H1 (cell line): ENCODE measurements at regions not wholly inside any gene's neighbourhood (a gene's known extent, or its start where the extent isn't known, plus 50 kb on each side); places are given as distances from the start of the nearest gene placed in this dataset.

ENCODE experiments used
- CTCF ChIA-PET: fragments of 300-600 bp; sonication (Branson Sonifier 250); formaldehyde crosslinking; loops from one replicate; lab custom pipeline; 2021; ENCODE audit not compliant: partially characterized antibody; lab: Charles Lee
- POLR2A ChIA-PET: fragments of 300-600 bp; sonication (Branson Sonifier 250); formaldehyde crosslinking; loops from one replicate; lab custom pipeline; 2021; ENCODE audit warnings: inconsistent platforms; ENCODE audit not compliant: partially characterized antibody; lab: Charles Lee
- DNase-seq, 2 experiments: peaks; one replicate each; pipeline versions ENCODE4 v3.0.0 to v3.0.0-alpha.2; 2010 to 2022; ENCODE audit warnings: low spot score in 2 of 2, low read depth in 1 of 2, mixed read lengths in 1 of 2
- FAIRE-seq: peaks from 2 replicates; lab custom pipeline; 2011; peaks lifted over from hg19 to GRCh38; lab: Jason Lieb, UNC
- H2AFZ ChIP-seq: 2 replicates; pipeline ENCODE4 v1.8.1; 2012; ENCODE audit warnings: low read length, inconsistent platforms
- H2AK5ac ChIP-seq: 2 replicates; pipeline ENCODE4 v1.6.1; 2013; ENCODE audit warnings: low read depth, low read length
- H2BK120ac ChIP-seq: replicated peaks from 2 replicates; pipeline ENCODE3; 2013; ENCODE audit warnings: low read depth, low read length, inconsistent platforms
- H2BK12ac ChIP-seq: 2 replicates; pipeline ENCODE4 v1.6.1; 2013; ENCODE audit warnings: low read depth, low read length
- H2BK15ac ChIP-seq: 2 replicates; pipeline ENCODE4 v1.6.1; 2013; ENCODE audit warnings: low read length
- H2BK20ac ChIP-seq: 2 replicates; pipeline ENCODE4 v1.6.1; 2013; ENCODE audit warnings: low read length
- H2BK5ac ChIP-seq: 2 replicates; pipeline ENCODE4 v1.6.1; 2013; ENCODE audit warnings: low read depth, low read length
- H3K14ac ChIP-seq: 2 replicates; pipeline ENCODE4 v1.6.1; 2013; ENCODE audit warnings: inconsistent platforms; ENCODE audit not compliant: insufficient read length
- H3K18ac ChIP-seq: 2 replicates; pipeline ENCODE4 v1.6.1; 2013; ENCODE audit warnings: low read length; ENCODE audit errors: extremely low read depth
- H3K23ac ChIP-seq: 2 replicates; pipeline ENCODE4 v1.6.1; 2013; ENCODE audit warnings: inconsistent platforms; ENCODE audit not compliant: insufficient read length
- H3K23me2 ChIP-seq: 2 replicates; pipeline ENCODE4 v1.6.1; 2013; ENCODE audit warnings: low read depth, low read length
- H3K27ac ChIP-seq: 2 replicates; pipeline ENCODE4 v1.6.1; 2011; ENCODE audit warnings: low read depth, low read length, inconsistent platforms
- H3K27me3 ChIP-seq, 4 experiments: replicated peaks in 1 of 4; 1 replicate in 1 of 4; 2 replicates in 3 of 4; pipeline versions ENCODE4 v1.6.1 to v1.8.1; 2011 to 2013; ENCODE audit warnings: low read length in 3 of 4, mild to moderate bottlenecking in 3 of 4, inconsistent platforms in 2 of 4, mixed read lengths in 2 of 4, moderate library complexity in 1 of 4; ENCODE audit not compliant: control insufficient read depth in 3 of 4, insufficient read depth in 3 of 4; ENCODE audit errors: extremely low read depth in 1 of 4
- H3K36me3 ChIP-seq, 4 experiments: 2 replicates each; pipeline versions ENCODE4 v1.6.1 to v1.8.1; 2011 to 2013; ENCODE audit warnings: mild to moderate bottlenecking in 4 of 4, low read length in 3 of 4, moderate library complexity in 2 of 4, control low read depth in 1 of 4, inconsistent platforms in 1 of 4; ENCODE audit not compliant: insufficient read depth in 4 of 4, control insufficient read depth in 2 of 4
- H3K4ac ChIP-seq: replicated peaks from 2 replicates; pipeline ENCODE3; 2013; ENCODE audit warnings: low read length, low read depth, mixed read lengths, inconsistent platforms; ENCODE audit not compliant: insufficient read length
- H3K4me1 ChIP-seq, 4 experiments: replicated peaks in 1 of 4; 1 replicate in 1 of 4; 2 replicates in 3 of 4; pipeline versions ENCODE4 v1.6.1 to v1.8.1; 2011 to 2013; ENCODE audit warnings: low read length in 3 of 4, inconsistent platforms in 2 of 4, mixed read lengths in 1 of 4; ENCODE audit not compliant: insufficient read depth in 4 of 4, control insufficient read depth in 3 of 4
- H3K4me2 ChIP-seq, 2 experiments: 2 replicates each; pipeline versions ENCODE4 v1.6.1 to v1.8.1; 2011 to 2013; ENCODE audit warnings: low read depth in 2 of 2, low read length in 2 of 2, control low read depth in 1 of 2, inconsistent platforms in 1 of 2, mild to moderate bottlenecking in 1 of 2; ENCODE audit not compliant: insufficient read depth in 1 of 2
- H3K4me3 ChIP-seq, 4 experiments: fragments of 200-600, 300-600 bp in 1 of 4; sonication (generic), shearing (Covaris generic), sonication (Bioruptor Twin) in 1 of 4; 2 replicates each; pipeline versions ENCODE4 v1.5.1 to v1.8.1; 2011 to 2016; ENCODE audit warnings: low read length in 4 of 4, low read depth in 3 of 4, control low read depth in 2 of 4, inconsistent platforms in 2 of 4, mild to moderate bottlenecking in 2 of 4, mixed read lengths in 1 of 4, moderate library complexity in 1 of 4; ENCODE audit not compliant: insufficient read depth in 2 of 4; ENCODE audit errors: extremely low read depth in 1 of 4
- H3K56ac ChIP-seq: replicated peaks from 2 replicates; pipeline ENCODE3; 2013; ENCODE audit warnings: low read depth, mild to moderate bottlenecking, mixed read lengths, low read length, inconsistent platforms; ENCODE audit not compliant: insufficient read length
- H3K79me1 ChIP-seq: 2 replicates; pipeline ENCODE4 v1.6.1; 2013; ENCODE audit warnings: low read depth, low read length, control low read depth
- H3K79me2 ChIP-seq, 2 experiments: 2 replicates each; pipeline versions ENCODE4 v1.6.1 to v1.8.1; 2012 to 2013; ENCODE audit warnings: low read length in 2 of 2, mild to moderate bottlenecking in 2 of 2, inconsistent platforms in 1 of 2; ENCODE audit not compliant: insufficient read depth in 2 of 2, control insufficient read depth in 1 of 2
- H3K9ac ChIP-seq, 4 experiments: replicated peaks in 1 of 4; 1 replicate in 1 of 4; 2 replicates in 3 of 4; pipeline versions ENCODE4 v1.6.1 to v1.8.1; 2011 to 2013; ENCODE audit warnings: low read depth in 3 of 4, low read length in 3 of 4, control low read depth in 2 of 4, mild to moderate bottlenecking in 2 of 4, moderate library complexity in 2 of 4, inconsistent platforms in 1 of 4; ENCODE audit errors: extremely low read depth in 1 of 4
- H3K9me3 ChIP-seq, 2 experiments: 2 replicates each; pipeline versions ENCODE4 v1.6.1 to v1.8.1; 2012 to 2013; ENCODE audit warnings: mild to moderate bottlenecking in 2 of 2, moderate library complexity in 2 of 2, control low read depth in 1 of 2, inconsistent platforms in 1 of 2, low read depth in 1 of 2, low read length in 1 of 2, mixed read lengths in 1 of 2; ENCODE audit not compliant: insufficient read depth in 2 of 2
- H4K20me1 ChIP-seq, 2 experiments: replicated peaks in 1 of 2; 2 replicates each; pipeline versions ENCODE3 to v1.8.1; 2011 to 2013; ENCODE audit warnings: inconsistent platforms in 2 of 2, low read length in 2 of 2, mild to moderate bottlenecking in 1 of 2; ENCODE audit not compliant: insufficient read depth in 2 of 2, control insufficient read depth in 1 of 2
- H4K5ac ChIP-seq: 2 replicates; pipeline ENCODE4 v1.6.1; 2013; ENCODE audit warnings: low read length, low read depth, mixed read lengths, inconsistent platforms; ENCODE audit not compliant: insufficient read length
- H4K8ac ChIP-seq: 2 replicates; pipeline ENCODE4 v1.8.0; 2013; ENCODE audit warnings: mild to moderate bottlenecking, moderate library complexity, low read length, inconsistent platforms; ENCODE audit not compliant: insufficient read depth; ENCODE audit errors: extremely low read depth
- H4K91ac ChIP-seq: replicated peaks from 2 replicates; pipeline ENCODE3; 2013; ENCODE audit warnings: low read length, mixed read lengths, inconsistent platforms; ENCODE audit not compliant: insufficient read length
- BCL11A ChIP-seq, 2 experiments: IDR thresholded peaks; one replicate each; pipeline ENCODE4 v1.6.1; 2011; ENCODE audit warnings: low read depth in 2 of 2, low read length in 2 of 2, mild to moderate bottlenecking in 2 of 2
- E2F6 ChIP-seq: IDR thresholded peaks from 2 replicates; pipeline ENCODE4 v1.6.1; 2012; ENCODE audit warnings: inconsistent platforms
- HDAC6 ChIP-seq: IDR thresholded peaks from one replicate; pipeline ENCODE4 v1.7.1; 2012; ENCODE audit warnings: low read depth, mild to moderate bottlenecking, inconsistent platforms, low read length, moderate library complexity
- JUND ChIP-seq: IDR thresholded peaks from 2 replicates; pipeline ENCODE4 v1.6.1; 2011; ENCODE audit warnings: mild to moderate bottlenecking, improper control_type of control experiment, low read length
- SIX5 ChIP-seq: IDR thresholded peaks from 2 replicates; pipeline ENCODE4 v1.6.1; 2011; ENCODE audit warnings: mild to moderate bottlenecking, low read depth, low read length
- SP4 ChIP-seq: IDR thresholded peaks from 2 replicates; pipeline ENCODE4 v1.6.1; 2012; ENCODE audit warnings: low read length, inconsistent platforms
- SUZ12 ChIP-seq: fragments of 200-600 bp; sonication (generic); IDR thresholded peaks from 2 replicates; pipeline ENCODE4 v1.6.1; 2012; ENCODE audit warnings: mild to moderate bottlenecking, inconsistent platforms, low read length, moderate library complexity, mixed read lengths

GRCh38 chr7:108716783-108717182 lies 147.1 kb downstream of the DNAJB9 start (continued):
- no peak for TF ChIP-seq HDAC6
- TF ChIP-seq JUND, result no peak

- H3K79me1 ChIP-seq, result no peaks in the 10 kb centered on the region
- no peaks in the 10 kb centered on the region; the same call in 1 of the 2 replicates for H3K23me2 ChIP-seq
- H2BK5ac ChIP-seq, result no peak overlapping the region
- CTCF ChIA-PET, result interaction anchor here (0.6 kb wide), 1 partner anchor 259 kb away, joined by 3 read pairs; no protein-coding TSS in a partner anchor
- no peak overlapping the region for H2BK20ac ChIP-seq
- no peak overlapping the region for H4K91ac ChIP-seq
- no peak overlapping the region for H2AFZ ChIP-seq
- no peak overlapping the region for H2BK12ac ChIP-seq
- H3K9me3 ChIP-seq, result no peaks in the 10 kb centered on the region
- H4K20me1 ChIP-seq, result no peaks in the 10 kb centered on the region
- no peak overlapping the region for H3K27ac ChIP-seq
- TF ChIP-seq SUZ12, result no peak
- no peak for TF ChIP-seq BCL11A (IDR thresholded peaks at IDR 0.05; ENCODE audit: low read depth in 2 of 2, low read length in 2 of 2)
- TF ChIP-seq SIX5, result no peak
- no peak for TF ChIP-seq E2F6
- no peak for TF ChIP-seq SP4
- TF ChIP-seq, all 59 proteins: peak for 0
- H3K36me3 ChIP-seq, result no peaks in the 10 kb centered on the region
- no peak overlapping the region for H4K5ac ChIP-seq
- no peak overlapping the region for H2BK120ac ChIP-seq
- no peak overlapping the region for H2AK5ac ChIP-seq
- no peak overlapping the region for H3K4me2 ChIP-seq
- H3K14ac ChIP-seq, result no peak overlapping the region
- no peak overlapping the region for H4K8ac ChIP-seq
- POLR2A ChIA-PET, result no interaction called here
- H2BK15ac ChIP-seq, result no peak overlapping the region
- H3K4ac ChIP-seq, result no peak overlapping the region
- FAIRE-seq (no peak), DNase-seq (no peak)
- H3K18ac ChIP-seq, result no peak overlapping the region
- H3K56ac ChIP-seq, result no peak overlapping the region
- H3K9ac ChIP-seq, result no peak overlapping the region
- H3K79me2 ChIP-seq, result no peaks in the 10 kb centered on the region
- peaks cover 0 to 1% (median 0%) of the 10 kb centered on the region in 4 experiments; a peak in 1 of 7 replicates for H3K27me3 ChIP-seq
- H3K4me3 ChIP-seq, result no peak overlapping the region
- no peaks in the 10 kb centered on the region for H3K4me1 ChIP-seq
- H3K23ac ChIP-seq, result no peak overlapping the region
Observed at GRCh38 chr7:108717781-108718180, 148.1 kb downstream of the DNAJB9 start.
